ENCODE measurements at regions not wholly inside any gene's neighbourhood (a gene's known extent, or its start where the extent isn't known, plus 50 kb on each side); places are given as distances from the start of the nearest gene placed in this dataset.

- no peak for DNase-seq (ENCODE audit: low read depth, low spot score)
Measured at GRCh38 chr13:105990256-105990958, 545.1 kb downstream of the EFNB2 start.

- DNase-seq (ENCODE audit: low read depth, low spot score) = no peak
Measured at GRCh38 chr13:105984646-105985045, 550.8 kb downstream of the EFNB2 start.

DNA sequence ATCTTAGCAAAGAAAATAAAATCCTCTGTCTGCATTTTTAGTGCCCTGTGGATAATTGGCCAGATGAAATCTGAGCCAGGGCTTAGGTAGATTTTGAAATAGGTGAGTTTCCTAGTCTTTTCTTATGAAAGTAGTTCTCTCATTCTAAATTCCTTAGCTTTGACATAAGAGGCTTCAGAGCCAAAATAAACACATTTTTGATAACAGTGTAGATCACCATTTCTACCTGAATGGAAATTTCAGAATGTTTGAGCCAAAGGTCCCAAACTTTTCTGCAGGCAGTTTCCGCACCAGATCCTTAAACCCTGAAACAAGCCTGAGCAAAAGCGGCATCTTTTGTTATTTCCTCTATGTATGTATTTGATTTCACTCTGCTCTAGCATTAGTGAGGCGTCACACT is 551.2 kb downstream of the EFNB2 start:
- DNase-seq (ENCODE audit: low read depth, low spot score) = no peak

GRCh38 chr13:105982219-105982930 is 553.1 kb downstream of the EFNB2 start:
- DNase-seq (ENCODE audit: low read depth, low spot score) = no peak

DNA sequence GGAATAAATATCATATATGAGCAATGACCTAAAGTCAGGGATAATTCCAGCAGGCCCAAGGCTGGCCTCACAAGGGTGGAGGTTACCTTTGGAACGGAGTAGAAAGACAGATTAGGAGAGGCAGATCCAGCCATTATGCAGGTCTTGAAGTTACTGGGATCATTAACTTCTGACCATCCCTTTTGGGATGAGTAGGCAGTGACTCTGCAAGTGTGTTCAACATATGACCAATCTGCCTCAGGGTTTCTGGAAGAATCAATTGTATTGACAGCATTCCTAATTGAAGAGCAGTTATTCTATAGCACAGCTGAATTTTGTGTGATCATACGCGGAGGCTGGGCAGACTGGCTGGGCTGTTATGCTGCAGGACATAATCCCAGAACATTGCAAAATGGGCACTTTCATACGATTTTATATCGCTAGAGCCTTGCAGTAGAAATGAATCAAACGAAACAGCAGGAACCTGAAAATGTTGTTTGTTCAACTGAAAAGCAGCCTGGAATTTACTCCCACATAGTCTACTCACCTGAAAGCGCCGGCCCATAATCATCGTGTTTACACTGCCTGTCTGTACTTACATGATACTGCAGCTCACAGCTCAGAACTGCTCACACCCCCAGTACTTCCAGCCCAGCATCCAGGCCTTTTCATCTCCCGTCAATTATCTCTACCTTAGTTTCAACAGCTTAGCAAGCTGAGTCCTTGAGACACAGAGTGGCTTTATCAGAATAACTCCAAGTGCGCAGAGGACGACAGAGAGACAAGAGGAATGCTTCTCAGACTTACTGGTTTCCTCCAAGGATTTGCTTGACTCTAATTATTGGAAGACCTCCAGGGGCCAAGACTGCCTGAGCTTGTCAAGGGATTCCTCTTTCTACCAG is 556.1 kb downstream of the EFNB2 start:
- peak; percentile 16 for DNase-seq (ENCODE audit: low read depth, low spot score)

- DNase-seq (ENCODE audit: low read depth, low spot score) = no peak
Measured at GRCh38 chr13:105974380-105974779, 561.1 kb downstream of the EFNB2 start.

- no peak for DNase-seq (ENCODE audit: low read depth, low spot score)
Measured at GRCh38 chr13:105972811-105973590, 562.5 kb downstream of the EFNB2 start.

DNA sequence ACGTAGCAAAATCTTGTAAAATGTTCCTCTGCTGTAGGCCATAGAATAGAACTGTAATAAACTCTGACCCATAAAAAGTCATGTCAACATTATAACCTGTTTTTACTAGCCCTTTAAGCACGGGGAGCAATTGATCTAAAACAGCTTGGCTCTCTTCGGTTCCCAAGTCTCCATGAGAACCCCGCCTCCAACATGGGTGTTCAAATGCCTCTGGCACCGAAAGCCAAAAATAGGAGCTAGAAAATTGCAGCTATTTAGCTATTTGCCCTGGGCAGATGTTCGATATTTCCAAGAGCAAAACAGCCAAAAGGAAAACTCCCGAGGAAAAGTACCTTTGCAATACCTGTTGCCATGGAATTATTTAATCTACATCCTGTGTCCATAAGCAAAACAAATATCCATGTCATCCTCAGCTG is 563.1 kb downstream of the EFNB2 start:
- no peak for DNase-seq (ENCODE audit: low read depth, low spot score)

- DNase-seq (ENCODE audit: low read depth, low spot score) = no peak
Measured at GRCh38 chr13:105971738-105972137, 563.7 kb downstream of the EFNB2 start.

DNA sequence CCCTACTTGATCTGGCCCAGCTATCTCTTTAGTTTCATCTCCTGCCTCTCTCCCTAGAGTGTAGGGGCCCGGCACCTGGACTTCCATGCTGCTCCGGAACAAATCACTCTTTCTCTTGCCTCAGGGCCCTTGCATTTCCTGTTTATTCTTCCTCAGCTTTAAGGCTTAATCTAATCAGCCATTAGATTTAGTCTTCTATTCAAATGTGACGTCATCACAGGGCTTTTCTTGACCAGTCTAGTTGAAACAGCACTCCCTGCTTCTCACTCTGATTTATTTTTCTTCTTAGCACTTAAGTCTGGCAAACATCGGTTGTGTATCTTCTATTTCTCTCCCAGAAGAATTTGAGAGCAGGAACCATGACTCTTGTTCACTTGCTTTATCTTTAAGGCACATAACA is 564.1 kb downstream of the EFNB2 start:
- no peak for DNase-seq (ENCODE audit: low read depth, low spot score)

DNA sequence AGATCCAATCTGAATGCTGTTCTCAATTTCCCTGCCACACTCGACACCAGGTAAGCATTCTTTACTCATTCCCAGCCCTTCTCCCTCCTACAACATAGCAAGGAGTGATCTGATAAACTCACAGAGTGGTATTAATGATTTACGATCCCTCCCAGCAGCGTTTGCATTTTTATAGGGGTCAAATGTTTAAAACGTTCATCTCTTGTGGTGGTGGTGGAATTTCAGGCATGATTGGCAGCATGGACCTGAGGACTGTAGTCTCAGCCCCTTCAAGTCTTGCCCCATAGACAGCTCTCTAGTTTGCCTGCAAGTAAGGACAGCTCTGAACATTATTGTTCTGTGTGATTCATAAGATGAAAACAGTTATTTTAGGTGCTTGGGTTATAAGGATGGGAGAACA is 565.7 kb downstream of the EFNB2 start:
- peak; percentile 47 for DNase-seq (ENCODE audit: low read depth, low spot score)

DNA sequence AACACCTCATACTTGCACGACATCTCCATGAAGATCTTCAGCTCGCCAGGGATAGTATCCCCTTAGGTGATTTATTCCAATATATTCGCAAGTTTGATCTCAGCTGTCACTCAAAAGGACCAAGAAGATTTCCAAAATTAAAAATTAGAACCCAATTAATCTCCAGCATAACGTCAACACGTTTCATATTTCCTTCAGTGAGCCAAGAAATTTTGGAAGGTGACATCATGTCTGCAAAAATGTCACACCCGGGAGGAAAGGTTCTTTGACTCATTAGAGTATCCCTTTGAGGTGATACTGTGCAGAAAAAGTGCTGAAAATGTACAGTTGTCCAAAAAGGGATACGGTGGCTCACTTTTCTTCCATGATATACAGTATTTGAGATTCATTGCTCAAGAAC is 569.6 kb downstream of the EFNB2 start:
- no peak for DNase-seq (ENCODE audit: low read depth, low spot score)

- no peak for DNase-seq (ENCODE audit: low read depth, low spot score)
Measured at GRCh38 chr13:105962080-105962479, 573.4 kb downstream of the EFNB2 start.

DNA sequence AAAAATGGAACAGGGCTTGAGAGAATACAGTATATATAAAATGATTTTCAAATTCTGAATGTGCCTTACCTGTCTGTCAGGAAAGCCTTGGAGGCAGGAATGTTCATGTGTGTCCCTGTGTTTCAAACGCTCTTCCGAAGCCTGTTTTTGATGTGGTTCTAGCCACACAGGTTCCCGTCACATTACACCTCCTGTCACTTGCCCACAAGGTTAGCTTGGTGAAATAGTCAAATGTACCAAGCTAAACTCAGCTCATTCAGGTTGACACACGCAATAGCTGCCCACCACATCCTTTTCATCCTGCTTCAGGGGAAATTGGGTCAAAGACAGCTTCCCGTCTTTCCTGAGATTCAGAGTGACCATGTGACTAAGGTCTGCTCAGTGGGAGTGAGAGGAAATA is 574.0 kb downstream of the EFNB2 start:
- DNase-seq (ENCODE audit: low read depth, low spot score) = no peak

GRCh38 chr13:105960326-105960725 is 575.1 kb downstream of the EFNB2 start:
- DNase-seq (ENCODE audit: low read depth, low spot score) = peak; percentile 80

DNA sequence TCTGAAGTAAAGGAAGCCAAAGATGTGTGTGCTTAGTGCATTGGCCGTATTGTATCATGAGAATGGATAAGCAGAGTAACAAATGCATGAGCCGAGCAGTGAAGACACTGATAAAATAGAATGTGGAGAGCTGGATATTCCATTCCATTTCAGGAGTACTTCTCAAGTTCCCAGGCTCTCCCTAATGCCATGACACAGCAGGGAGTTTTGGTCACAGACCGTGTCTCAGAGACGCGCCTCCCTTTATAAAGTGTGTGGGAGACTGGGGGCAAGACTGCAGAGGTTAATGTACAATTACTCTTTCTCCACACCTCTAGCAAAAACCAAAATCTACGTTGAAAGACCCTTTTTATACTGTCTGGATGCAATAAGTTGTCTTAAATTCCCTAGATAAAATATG is 575.6 kb downstream of the EFNB2 start:
- no peak for DNase-seq (ENCODE audit: low read depth, low spot score)

DNA sequence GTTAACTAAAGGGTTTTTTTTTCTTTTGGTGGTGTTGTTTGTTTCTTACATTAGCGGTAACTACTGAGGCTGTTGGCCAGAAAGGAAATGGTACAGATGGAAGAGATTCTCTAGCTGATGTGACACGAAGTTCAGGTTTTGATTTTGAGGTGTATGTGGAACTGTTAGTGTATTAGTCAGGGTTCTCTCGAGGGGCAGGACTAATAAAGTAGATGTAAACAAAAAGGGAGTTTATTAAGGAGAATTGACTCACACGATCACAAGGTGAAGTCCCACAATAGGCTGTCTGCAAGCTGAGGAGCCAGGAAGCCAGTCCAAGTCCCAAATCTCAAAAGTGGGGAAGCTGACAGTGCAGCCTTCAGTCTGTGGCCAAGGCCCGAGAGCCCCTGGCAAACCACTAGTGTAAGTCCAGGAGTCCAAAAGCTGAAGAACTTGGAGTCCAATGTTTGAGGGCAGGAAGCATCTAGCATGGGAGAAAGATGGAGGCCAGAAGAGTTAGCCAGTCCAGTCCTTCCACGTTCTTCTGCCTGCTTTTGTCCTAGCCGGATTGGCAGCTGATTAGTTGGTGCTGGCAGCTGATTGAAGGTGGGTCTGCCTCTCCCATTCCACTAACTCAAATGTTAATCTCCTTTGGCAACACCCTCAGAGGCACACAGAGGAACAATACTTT is 577.6 kb downstream of the EFNB2 start:
- no peak for DNase-seq (ENCODE audit: low read depth, low spot score)

GRCh38 chr13:105956921-105957320 is 578.5 kb downstream of the EFNB2 start:
- DNase-seq (ENCODE audit: low read depth, low spot score) = no peak

- DNase-seq (ENCODE audit: low read depth, low spot score) = no peak
Measured at GRCh38 chr13:105952973-105953290, 582.5 kb downstream of the EFNB2 start.

DNA sequence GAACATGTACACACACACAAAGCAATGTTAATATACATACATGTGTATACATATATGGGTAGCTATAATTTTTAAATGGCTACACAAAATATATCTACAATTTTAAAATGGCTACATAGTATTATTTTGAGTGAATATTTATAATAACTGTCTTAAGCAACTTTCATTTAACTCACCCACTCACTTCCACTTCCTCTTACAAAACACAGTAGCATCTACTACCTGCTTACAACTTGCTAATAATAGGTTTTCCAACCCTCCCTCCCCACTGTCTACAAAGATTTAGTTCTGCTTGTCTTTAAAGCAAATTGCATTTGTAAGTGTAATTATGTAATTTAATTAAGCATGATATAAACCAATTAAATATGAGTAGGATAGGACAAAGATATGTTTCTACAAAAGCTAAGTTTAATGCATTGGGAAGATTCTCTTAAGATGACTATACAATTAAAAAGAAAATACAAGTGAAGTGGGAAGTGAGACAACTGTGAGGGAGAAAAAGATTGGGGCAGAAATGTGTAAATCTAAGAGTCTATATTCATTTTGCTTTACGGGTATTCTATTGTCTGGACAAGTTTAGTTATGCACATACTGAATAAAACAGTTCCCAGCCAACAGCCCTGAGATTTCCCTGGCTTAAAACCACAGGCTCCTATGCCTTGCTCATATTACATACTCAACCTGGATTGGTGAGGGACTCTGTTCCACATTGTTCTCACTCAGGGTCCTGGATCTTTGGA is 583.1 kb downstream of the EFNB2 start:
- no peak for DNase-seq (ENCODE audit: low read depth, low spot score)

GRCh38 chr13:105948143-105948542 is 587.3 kb downstream of the EFNB2 start:
- no peak for DNase-seq (ENCODE audit: low read depth, low spot score)
